ENCODE measurements at regions not wholly inside any gene's neighbourhood (a gene's known extent, or its start where the extent isn't known, plus 50 kb on each side); places are given as distances from the start of the nearest gene placed in this dataset.

- DNase-seq (ENCODE audit: extremely low read depth, low read depth), result no peak
- H3K4me3 ChIP-seq (replicated peaks; ENCODE audit: low read depth, low read length), result no peak overlapping the region
- TF ChIP-seq CTCF (IDR thresholded peaks at IDR 0.05; ENCODE audit: low read depth, low read length, missing control alignments), result no peak
These were observed 459.3 kb downstream of the MBD2 start for GRCh38 chr18:53765211-53765610.

- no peak for DNase-seq (ENCODE audit: extremely low read depth, low read depth)
- no peak for TF ChIP-seq CTCF (IDR thresholded peaks at IDR 0.05; ENCODE audit: low read depth, low read length, missing control alignments)
- no peak overlapping the region for H3K4me3 ChIP-seq (replicated peaks; ENCODE audit: low read depth, low read length)
These were observed 460.4 kb downstream of the MBD2 start for GRCh38 chr18:53764086-53764485.

- no peak for DNase-seq (ENCODE audit: extremely low read depth, low read depth)
- no peak overlapping the region for H3K4me3 ChIP-seq (replicated peaks; ENCODE audit: low read depth, low read length)
- TF ChIP-seq CTCF (IDR thresholded peaks at IDR 0.05; ENCODE audit: low read depth, low read length, missing control alignments), result no peak
These were observed 467.1 kb downstream of the MBD2 start for GRCh38 chr18:53757328-53757727.

DNA sequence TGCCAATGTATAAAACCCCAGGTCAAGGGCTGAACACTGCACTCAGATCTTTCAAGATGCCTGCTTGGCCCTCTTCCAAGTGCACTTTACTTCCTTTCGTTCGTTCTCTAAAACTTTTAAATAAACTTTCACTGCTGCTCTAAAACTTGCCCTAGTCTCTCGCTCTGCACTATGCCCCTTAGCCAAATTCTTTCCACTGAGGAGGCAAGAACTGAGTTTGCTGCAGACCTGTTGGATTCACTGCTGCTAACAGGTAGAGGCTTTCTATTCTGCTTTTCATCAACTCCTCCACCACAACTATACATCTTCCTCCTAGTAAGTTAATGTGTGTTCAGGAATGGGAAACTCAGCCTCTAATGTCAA is 467.9 kb downstream of the MBD2 start:
- TF ChIP-seq CTCF (IDR thresholded peaks at IDR 0.05; ENCODE audit: low read depth, low read length, missing control alignments), result no peak
- H3K4me3 ChIP-seq (replicated peaks; ENCODE audit: low read depth, low read length), result no peak overlapping the region
- DNase-seq (ENCODE audit: extremely low read depth, low read depth), result no peak

GRCh38 chr18:53755914-53756609 is 468.4 kb downstream of the MBD2 start:
- H3K4me3 ChIP-seq (replicated peaks; ENCODE audit: low read depth, low read length), result no peak overlapping the region
- no peak for TF ChIP-seq CTCF (IDR thresholded peaks at IDR 0.05; ENCODE audit: low read depth, low read length, missing control alignments)
- no peak for DNase-seq (ENCODE audit: extremely low read depth, low read depth)

DNA sequence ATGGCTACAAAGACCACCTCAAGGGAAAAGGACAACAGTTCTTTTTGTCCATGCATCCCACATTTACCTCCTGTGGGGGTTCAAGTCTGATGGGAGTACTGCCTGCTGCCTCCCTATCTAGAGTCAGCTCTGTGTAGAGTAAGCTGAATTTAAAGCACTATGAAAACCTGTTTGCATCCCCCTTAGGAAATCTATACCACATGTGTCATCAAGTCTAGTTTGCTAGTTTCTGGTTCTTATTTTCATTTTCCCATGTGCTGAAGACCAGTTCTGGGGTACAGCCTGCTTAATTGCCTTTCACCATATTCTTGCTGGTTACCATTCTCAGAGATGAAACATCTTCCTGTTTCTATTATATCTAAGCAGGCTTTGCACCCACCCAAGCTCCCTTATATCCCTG is 470.3 kb downstream of the MBD2 start:
- no peak for TF ChIP-seq CTCF (IDR thresholded peaks at IDR 0.05; ENCODE audit: low read depth, low read length, missing control alignments)
- no peak for DNase-seq (ENCODE audit: extremely low read depth, low read depth)
- no peak overlapping the region for H3K4me3 ChIP-seq (replicated peaks; ENCODE audit: low read depth, low read length)

GRCh38 chr18:53753601-53754000 is 470.9 kb downstream of the MBD2 start:
- no peak overlapping the region for H3K4me3 ChIP-seq (replicated peaks; ENCODE audit: low read depth, low read length)
- DNase-seq (ENCODE audit: extremely low read depth, low read depth), result no peak
- TF ChIP-seq CTCF (IDR thresholded peaks at IDR 0.05; ENCODE audit: low read depth, low read length, missing control alignments), result no peak

Data from HFF-Myc (cell line).